ENCODE measurements at regions not wholly inside any gene's neighbourhood (a gene's known extent, or its start where the extent isn't known, plus 50 kb on each side); places are given as distances from the start of the nearest gene placed in this dataset.

GRCh38 chr1:147852706-147853225, 49.8 kb upstream of the GJA8 start:
- DNase-seq: no peak
